HG03460 (cell line): ENCODE measurements at regions not wholly inside any gene's neighbourhood (a gene's known extent, or its start where the extent isn't known, plus 50 kb on each side); places are given as distances from the start of the nearest gene placed in this dataset.

ENCODE experiments used
- ATAC-seq: cut with Tn5 transposase; IDR thresholded peaks from one replicate; pipeline ENCODE4 v1.9.1; 2021; ENCODE audit not compliant: unreplicated experiment

- ATAC-seq = no peak
These were observed 206.6 kb downstream of the UACA start for GRCh38 chr15:70556779-70557178.

GRCh38 chr15:70556151-70556741 lies 207.1 kb downstream of the UACA start:
- ATAC-seq = no peak

- no peak for ATAC-seq
These were observed 207.6 kb downstream of the UACA start for GRCh38 chr15:70555713-70556112.

- no peak for ATAC-seq
These were observed 215.4 kb downstream of the UACA start for GRCh38 chr15:70547846-70548487.

GRCh38 chr15:70545526-70545925 lies 217.8 kb downstream of the UACA start:
- no peak for ATAC-seq

GRCh38 chr15:70541511-70541910 lies 221.8 kb downstream of the UACA start:
- no peak for ATAC-seq

GRCh38 chr15:70539912-70540530 lies 223.3 kb downstream of the UACA start:
- no peak for ATAC-seq

- no peak for ATAC-seq
These were observed 223.9 kb downstream of the UACA start for GRCh38 chr15:70539409-70539808.

GRCh38 chr15:70538278-70538677 lies 225.1 kb downstream of the UACA start:
- no peak for ATAC-seq

GRCh38 chr15:70535955-70536338 lies 227.4 kb downstream of the UACA start:
- ATAC-seq = no peak

GRCh38 chr15:70535071-70535954 lies 228.0 kb downstream of the UACA start:
- no peak for ATAC-seq

- no peak for ATAC-seq
These were observed 229.2 kb downstream of the UACA start for GRCh38 chr15:70533931-70534742.

GRCh38 chr15:70532531-70533186 lies 230.7 kb downstream of the UACA start:
- ATAC-seq = no peak

- ATAC-seq = no peak
These were observed 231.8 kb downstream of the UACA start for GRCh38 chr15:70531576-70531975.

GRCh38 chr15:70530906-70531305 lies 232.5 kb downstream of the UACA start:
- no peak for ATAC-seq

- ATAC-seq = no peak
These were observed 232.9 kb downstream of the UACA start for GRCh38 chr15:70530503-70530902.

- no peak for ATAC-seq
These were observed 233.3 kb downstream of the UACA start for GRCh38 chr15:70530017-70530499.

- no peak for ATAC-seq
These were observed 234.5 kb downstream of the UACA start for GRCh38 chr15:70528816-70529215.

GRCh38 chr15:70528270-70528706 lies 235.1 kb downstream of the UACA start:
- ATAC-seq = peak; percentile 83

GRCh38 chr15:70526974-70527325 lies 236.4 kb downstream of the UACA start:
- no peak for ATAC-seq
